Gastroesophageal sphincter (tissue), 3 donors: ENCODE measurements at regions not wholly inside any gene's neighbourhood (a gene's known extent, or its start where the extent isn't known, plus 50 kb on each side); places are given as distances from the start of the nearest gene placed in this dataset.

Experiments used
- CTCF ChIP-seq, 4 experiments: fragments of 200-600 bp in 2 of 4; fragments of 450-650 bp in 2 of 4; sonication (generic) in 1 of 4; IDR thresholded peaks; one replicate each; pipeline ENCODE4 v1.5.1; 2017 to 2019; ENCODE audit warnings: antibody characterized with exemption in 4 of 4, mild to moderate bottlenecking in 2 of 4, moderate library complexity in 2 of 4
- POLR2A ChIP-seq, 2 donors: fragments of 450-650 bp; IDR thresholded peaks; one replicate each; pipeline ENCODE4 v1.6.1; 2017; ENCODE audit warnings: antibody characterized with exemption in 2 of 2, mild to moderate bottlenecking in 2 of 2, moderate library complexity in 1 of 2

- TF ChIP-seq POLR2A (IDR thresholded peaks at IDR 0.05) (no peak), CTCF (IDR thresholded peaks at IDR 0.05) (no peak)
Observed at GRCh38 chr7:118759921-118760320, 535.4 kb downstream of the ANKRD7 start.
